CD4-positive, alpha-beta T cell treated with Interleukin-4 for 1 hour (primary cell): ENCODE measurements at regions not wholly inside any gene's neighbourhood (a gene's known extent, or its start where the extent isn't known, plus 50 kb on each side); places are given as distances from the start of the nearest gene placed in this dataset.

Source experiments
- DNase-seq, 2 donors: peaks; one replicate each; pipeline ENCODE4 v3.0.0-alpha.2; 2020 to 2022

DNA sequence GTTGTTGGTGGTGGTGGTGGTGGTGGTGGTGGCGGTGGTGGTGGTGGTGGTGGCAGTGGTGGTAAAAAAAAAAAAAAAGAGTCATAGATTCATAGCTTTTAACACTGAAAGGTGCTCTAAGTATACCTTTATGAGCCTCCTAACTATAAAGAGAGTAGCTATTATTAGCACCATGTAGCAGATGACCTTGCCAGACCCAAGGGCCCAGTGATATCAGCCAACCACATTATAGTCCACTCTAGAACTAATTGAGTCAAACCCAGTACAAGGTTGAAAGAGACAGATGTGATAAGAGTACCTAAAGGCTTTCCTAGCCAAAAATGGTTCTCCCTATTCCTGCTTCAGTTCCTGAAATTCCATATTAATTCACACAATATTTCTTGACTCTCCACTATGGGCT lies 245.3 kb downstream of the HACE1 start:
- no peak for DNase-seq

GRCh38 chr6:104613416-104614001 lies 246.2 kb downstream of the HACE1 start:
- no peak for DNase-seq

- DNase-seq: no peak
These were observed 247.2 kb downstream of the HACE1 start for GRCh38 chr6:104612541-104612940.

GRCh38 chr6:104608101-104608500 lies 251.6 kb downstream of the HACE1 start:
- DNase-seq: no peak

DNA sequence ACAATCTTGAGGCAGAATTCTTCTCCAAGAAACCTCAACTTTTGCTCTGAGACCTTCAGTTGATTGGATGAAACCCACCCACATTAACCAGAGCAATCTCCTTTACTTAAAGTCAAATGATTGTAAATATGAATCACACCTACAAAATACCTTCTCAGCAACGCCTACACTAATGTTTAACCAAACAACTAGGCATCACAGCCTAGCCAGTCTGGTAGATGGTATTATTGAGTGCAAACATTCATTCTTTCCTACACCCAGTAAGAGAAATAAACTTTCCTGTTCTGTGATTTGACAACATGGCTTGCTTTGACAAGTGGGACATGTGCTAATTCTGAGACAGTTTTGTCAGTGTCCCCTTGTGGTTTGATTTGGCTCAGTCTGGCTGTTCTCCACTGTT lies 252.2 kb downstream of the HACE1 start:
- DNase-seq: no peak

DNA sequence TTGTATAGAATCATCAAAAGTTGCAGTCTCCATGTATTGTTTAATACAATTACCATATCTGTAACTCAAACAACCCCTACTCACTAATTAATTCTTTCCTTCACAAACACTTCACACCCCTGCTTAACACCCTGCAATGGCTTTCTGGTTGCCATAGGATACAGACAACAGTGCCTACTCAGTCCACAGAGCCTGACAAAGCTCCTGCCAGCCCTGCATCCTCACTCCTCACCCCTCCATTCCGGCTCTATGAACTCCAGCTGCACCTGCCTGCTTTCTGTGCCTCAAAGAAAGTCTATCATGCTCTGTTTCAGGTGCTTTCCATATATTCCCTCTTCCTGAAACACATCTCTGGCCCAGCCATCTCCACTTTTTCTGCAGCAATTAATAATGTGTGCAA lies 253.4 kb downstream of the HACE1 start:
- no peak for DNase-seq

GRCh38 chr6:104604685-104605084 lies 255.0 kb downstream of the HACE1 start:
- DNase-seq: no peak

DNA sequence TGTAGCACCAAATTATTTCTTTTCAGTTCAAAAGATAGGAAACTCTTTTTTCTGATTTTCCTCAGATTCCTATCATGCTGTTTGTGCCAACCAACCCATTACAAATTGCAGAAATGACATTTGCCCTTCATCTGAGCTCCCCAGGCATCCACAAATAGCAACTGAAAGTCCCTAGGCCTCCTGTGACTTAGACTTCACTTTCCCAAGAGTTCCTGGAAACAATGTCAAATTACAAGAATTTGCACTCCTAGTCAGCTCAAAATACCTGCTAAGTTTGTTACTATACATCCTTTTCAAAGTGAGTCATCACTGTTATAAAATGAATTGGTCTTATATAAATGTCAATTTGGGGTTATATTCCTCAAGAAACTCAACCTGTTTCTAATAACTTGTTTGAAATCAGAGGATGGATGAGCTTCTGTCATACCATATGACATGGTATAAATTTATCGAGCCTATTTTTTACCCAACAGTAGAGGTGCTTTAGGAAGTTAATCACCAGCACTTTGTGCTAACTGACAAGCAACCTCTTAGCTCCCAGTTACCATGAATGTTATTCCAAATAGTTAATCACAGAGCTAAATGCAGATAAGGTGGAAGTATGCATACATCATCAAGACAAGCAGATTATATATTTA lies 256.5 kb downstream of the HACE1 start:
- no peak for DNase-seq

DNA sequence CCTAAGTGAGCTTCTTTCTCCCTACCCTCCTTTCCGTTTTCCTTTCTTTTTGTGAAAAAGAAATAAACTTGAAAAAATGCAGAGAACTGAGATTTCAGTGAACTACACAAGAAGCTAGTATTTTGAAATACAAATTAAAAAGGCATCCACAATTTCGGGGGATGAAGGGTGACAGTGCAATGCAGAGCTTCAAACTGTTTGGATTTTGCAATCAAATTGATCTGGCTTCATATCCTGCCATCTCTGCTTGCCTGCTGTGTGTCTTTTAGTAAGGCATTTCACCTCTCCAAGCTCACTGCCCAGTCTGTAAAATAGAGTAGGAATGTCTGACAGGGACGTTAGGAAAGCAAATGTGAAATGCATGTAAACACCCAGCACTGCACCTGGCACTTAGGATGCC lies 258.0 kb downstream of the HACE1 start:
- no peak for DNase-seq

DNA sequence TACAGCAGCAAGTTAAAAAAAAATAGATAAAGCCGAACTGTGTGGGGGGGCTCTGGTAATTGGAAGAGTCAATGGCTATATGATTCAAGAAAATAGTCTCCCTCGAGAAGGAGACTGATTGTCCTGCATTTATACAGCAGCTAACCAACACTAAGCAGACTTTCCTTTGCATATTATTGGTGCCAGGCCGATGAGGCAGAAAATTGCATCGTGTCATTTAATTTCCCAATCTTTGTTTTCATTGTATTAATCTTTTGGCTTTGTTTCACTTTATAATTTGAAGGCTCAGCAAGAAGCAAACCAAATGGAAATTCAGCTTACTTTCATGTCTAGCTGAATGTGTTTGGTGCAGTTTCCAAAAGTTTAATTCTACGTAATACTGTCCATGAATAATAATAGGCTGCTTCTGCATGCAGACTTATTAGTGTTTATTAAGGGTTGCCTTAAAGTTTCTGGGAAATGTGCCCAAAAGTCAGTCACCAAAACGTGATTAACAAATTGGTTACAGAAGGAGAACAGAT lies 258.5 kb downstream of the HACE1 start:
- DNase-seq: no peak

GRCh38 chr6:104600639-104600931 lies 259.1 kb downstream of the HACE1 start:
- no peak for DNase-seq

DNA sequence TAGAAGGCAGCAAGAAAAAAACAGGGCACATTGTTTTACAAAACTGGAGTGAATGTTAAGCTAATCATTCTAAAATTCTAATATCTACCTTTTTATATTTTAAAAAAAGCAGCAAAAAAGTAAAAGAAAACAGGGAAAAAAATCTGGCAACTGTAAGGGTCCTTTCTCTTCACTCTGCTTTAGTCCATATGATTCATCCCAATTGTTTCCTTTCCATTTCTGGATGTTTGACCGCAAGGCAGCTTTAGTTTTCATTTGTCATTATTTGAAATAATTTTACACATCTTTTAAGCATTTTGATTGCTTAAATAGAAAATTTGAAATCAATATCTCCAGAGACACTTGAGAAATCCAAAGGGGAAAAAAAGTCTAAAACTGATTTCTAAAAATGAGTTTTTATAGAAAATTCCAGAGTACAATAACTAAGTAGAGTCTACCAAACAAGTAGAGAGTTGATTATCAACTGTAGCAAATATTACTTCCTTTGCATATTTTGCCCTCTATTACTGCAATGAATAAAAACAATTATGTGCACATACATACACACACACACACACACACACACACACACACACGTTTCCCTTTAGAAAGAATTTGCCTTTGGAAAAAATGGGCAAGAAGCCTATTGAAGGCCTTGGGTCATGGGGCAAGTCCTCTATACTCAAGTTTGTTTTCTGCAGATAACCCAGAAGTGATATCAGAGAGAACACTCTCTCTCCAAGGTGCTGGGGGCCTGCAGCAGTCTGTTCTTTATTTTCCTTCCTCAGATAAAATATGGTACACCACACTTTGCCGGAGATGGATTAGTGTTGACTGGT lies 259.7 kb downstream of the HACE1 start:
- no peak for DNase-seq

GRCh38 chr6:104597541-104598050 lies 262.1 kb downstream of the HACE1 start:
- DNase-seq: no peak

- DNase-seq: no peak
These were observed 263.6 kb downstream of the HACE1 start for GRCh38 chr6:104596091-104596490.

DNA sequence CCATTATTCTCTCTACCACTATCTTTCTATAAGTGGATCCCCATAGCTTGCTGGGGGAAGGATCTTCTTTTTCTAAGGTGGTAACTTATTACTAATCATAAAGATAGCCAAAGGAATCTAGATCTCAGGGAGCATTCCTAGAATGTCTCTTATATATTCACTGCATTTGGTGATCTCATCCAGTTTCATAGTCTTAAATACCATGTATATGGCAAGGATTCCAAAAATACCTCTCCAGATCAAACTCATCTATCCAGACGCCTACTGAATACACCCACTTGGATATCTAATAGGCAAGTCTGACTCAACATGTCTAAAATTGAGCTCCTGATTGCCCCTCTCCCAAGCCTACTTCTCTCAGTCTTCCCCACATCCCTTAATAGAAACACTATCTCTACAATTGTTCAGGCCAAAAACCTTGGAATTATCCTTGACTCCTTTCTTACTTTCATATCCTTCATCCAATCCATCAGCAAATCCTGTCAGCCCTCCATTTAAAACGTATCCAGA lies 264.4 kb downstream of the HACE1 start:
- no peak for DNase-seq

DNA sequence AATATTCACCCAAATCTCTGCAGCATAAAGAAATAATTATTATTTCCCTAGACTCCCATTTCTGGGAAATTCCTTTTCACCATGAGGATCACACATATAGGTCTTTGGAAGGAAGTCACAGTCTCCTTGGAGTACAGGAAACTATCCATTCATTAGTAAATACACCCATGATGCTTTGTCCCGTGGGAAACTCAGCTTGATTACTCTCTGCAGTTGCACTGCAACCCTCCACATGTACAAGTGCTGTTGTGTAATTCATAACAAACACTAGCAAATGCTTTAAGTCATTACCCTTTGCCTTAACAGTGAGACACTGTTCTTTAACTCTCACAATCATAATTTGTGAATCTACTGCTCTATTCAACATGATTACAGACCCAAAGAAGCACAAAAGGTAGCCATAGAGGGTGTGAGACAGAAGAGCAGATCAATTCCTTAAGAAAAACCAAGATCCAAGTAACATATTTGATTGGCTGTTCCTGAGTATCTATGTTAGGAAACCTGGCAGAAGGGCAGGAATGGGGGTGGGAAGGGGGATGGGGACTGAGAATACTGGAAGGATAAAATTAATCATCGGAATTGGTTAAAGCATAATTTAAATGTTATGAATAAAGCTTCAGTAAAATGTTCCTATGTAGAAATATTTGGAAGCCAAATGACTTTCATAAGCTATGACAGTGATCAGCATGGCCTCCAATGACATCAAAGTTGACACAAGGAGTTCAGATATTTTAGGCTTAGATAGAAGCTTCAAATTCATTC lies 268.0 kb downstream of the HACE1 start:
- DNase-seq: no peak

DNA sequence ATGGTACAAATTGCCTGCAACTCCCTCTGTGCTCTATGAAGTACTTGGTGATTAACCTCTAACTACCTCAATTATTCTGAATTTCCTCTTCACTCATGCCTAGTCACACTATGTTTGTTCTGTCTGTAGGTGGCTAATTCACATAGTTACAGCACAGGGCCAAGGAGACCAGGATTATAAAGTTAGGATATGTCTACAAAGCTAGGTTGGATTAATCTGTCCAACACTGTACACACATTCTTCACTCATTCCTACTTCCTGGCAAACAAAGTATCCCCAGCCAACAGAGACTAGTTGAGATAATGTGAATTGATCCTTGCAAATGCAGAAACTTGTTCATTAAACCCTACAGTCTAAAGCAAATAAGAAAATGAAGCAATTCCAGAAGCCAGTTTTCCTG lies 269.8 kb downstream of the HACE1 start:
- DNase-seq: no peak

GRCh38 chr6:104585646-104586045 lies 274.1 kb downstream of the HACE1 start:
- no peak for DNase-seq

- DNase-seq: no peak
These were observed 279.3 kb downstream of the HACE1 start for GRCh38 chr6:104580452-104580851.

DNA sequence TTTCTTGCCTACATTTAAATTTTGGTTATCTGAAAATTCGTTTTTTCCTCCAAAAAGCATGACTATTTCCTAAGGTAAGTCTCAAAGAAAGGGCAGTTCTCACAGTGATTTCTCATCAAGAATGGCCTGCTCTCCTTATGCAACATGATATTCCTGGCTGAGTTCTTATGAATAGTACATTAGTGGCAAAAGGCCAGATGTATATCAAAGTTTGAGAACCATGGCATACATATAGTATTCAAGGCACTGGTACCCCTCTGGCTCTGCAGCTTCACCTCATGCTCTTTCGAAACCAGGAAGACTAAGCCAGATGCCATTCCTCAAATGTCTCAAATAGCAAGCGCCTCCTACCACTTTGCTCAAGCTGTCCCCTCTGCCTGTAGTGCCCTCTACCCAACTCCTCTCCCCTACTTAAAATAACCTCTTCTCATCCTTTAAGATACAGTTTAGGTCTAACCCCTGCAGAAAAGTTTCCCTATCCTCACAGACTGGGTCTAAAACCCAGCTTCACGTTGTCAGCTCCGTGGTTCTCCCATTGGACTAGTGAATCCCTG lies 280.3 kb downstream of the HACE1 start:
- DNase-seq: no peak

DNA sequence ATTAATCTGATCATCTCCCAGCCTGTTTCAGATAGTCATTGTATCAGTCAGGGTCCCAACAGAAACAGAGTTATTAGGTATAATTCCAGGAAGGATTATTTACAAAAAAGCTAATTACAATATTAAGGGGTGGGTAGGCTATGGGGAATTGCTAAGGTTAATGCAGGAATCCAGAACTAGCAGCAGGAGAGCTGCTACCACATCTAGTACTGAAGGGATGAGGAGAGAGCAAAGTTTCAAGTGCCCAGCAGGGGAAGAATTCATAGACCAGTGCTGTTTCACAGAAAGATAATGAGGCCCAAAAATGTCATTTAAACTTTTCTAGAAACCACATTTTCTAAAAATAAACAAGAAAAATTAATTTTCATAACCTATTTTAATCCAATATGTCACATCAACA lies 284.2 kb downstream of the HACE1 start:
- DNase-seq: no peak

DNA sequence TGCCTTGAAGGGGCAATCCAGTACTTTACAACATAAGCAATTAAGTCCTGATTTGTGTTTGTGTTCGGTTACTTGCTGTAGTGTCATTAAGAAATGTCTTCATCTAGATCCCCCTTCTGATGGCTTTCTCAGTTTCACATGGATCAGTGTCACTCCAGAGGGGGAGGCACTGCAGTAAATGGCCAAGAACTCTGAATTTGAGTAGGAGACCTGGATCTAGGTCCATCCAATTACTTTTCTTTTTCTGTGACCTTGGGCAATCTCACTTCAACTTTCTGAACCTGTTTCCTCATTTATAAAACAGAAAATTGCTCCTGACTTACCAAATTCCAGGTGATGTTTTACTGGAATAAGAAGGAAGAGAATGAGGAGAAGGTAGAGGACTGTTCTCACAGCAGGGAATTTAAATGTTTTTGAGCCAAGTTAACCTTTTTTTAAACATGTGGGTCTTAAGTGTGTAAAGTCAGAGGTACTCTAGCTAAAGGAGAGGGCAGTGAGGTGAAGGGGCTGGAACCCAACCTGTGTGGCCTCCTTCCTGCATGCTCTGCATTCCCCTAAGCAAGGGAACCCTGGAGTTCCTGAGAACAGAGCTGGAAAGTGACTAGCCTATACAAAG lies 285.5 kb downstream of the HACE1 start:
- no peak for DNase-seq
